GM12891 (cell line): ENCODE measurements at regions not wholly inside any gene's neighbourhood (a gene's known extent, or its start where the extent isn't known, plus 50 kb on each side); places are given as distances from the start of the nearest gene placed in this dataset.

Experiments used
- PAX5 ChIP-seq: IDR thresholded peaks from 2 replicates; pipeline ENCODE4 v1.6.1; 2011; ENCODE audit warnings: low read length, moderate library complexity, mild to moderate bottlenecking; ENCODE audit not compliant: insufficient read depth, severe bottlenecking
- POLR2A ChIP-seq: IDR thresholded peaks from 2 replicates; pipeline ENCODE4 v1.6.1; 2011; ENCODE audit warnings: low read depth, low read length, control low read depth
- POLR2AphosphoS5 ChIP-seq: IDR thresholded peaks from 2 replicates; pipeline ENCODE4 v1.6.1; 2011; ENCODE audit warnings: low read depth, low read length, control low read depth
- TAF1 ChIP-seq: IDR thresholded peaks from 2 replicates; pipeline ENCODE4 v1.6.1; 2011; ENCODE audit warnings: low read depth, low read length, control low read depth

- no peak for TF ChIP-seq TAF1
- no peak for TF ChIP-seq POLR2AphosphoS5
- no peak for TF ChIP-seq POLR2A
- no peak for TF ChIP-seq PAX5
Measured at GRCh38 chr13:30097701-30098100, 209.7 kb downstream of the KATNAL1 start.
